Mesenteric fat pad (tissue), 1 donor: ENCODE measurements at regions not wholly inside any gene's neighbourhood (a gene's known extent, or its start where the extent isn't known, plus 50 kb on each side); places are given as distances from the start of the nearest gene placed in this dataset.

Experiments
- DNase-seq: peaks from one replicate; pipeline ENCODE4 v3.0.0-alpha.2; 2020; ENCODE audit warnings: low spot score
- donor health status: DM: yes; HTN: yes; CAD: no.

DNA sequence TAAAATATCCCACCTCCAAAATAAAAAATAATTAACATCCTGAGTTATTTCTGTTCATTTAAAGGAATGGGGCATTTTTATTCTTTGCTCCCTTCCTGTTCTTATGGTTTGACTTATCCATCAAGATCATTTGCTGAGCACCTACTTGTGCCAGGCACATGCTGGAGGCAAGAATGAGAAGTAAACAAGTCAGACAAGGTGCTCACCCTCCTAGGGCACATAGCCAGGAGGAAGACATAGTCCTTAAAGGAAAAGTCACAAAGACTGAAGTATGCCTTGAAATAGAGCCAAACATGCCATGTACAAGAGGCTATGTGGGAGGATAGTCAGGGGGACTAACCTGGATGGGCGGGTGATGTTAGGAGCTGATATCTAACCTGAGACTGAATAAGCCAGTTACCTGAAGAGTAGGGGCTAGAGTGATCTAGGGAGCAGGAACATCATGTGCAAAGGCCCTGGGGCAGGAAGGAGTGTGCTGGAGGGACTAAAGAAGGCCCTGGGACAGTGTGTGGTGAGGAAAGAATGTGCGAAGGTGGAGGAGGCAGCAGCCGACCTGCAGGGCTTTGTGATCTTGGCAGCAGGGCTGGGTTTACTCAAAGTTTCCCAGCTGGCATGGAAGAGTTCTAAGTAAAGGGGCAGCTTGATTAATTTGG lies 233.5 kb downstream of the MATN1 start:
- no peak for DNase-seq

DNA sequence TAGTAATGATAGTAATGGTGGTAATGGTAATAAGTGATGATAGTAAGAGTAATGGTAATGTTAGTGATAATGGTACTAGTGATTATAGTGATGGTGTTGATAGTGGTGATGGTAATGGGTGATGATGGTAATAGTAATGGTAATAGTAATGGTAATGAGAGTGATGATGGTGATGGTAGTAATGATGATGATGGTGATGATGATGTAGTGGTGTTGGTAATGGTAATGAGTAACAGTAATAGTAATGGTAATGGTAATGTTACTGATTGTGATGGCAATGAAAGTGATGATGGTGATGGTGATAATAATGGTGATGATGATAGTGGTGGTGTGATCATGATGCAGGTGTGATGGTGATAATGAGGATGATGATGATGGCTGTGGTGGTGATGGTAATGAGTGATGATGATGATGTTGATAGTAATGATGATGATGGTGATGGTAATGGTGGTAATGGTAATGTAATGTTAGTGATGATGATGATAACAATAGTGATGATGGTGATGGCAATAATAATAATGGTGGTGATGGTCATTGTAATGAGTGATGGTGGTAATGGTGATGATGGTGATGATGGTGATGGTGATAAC lies 235.0 kb downstream of the MATN1 start:
- DNase-seq, result no peak

DNA sequence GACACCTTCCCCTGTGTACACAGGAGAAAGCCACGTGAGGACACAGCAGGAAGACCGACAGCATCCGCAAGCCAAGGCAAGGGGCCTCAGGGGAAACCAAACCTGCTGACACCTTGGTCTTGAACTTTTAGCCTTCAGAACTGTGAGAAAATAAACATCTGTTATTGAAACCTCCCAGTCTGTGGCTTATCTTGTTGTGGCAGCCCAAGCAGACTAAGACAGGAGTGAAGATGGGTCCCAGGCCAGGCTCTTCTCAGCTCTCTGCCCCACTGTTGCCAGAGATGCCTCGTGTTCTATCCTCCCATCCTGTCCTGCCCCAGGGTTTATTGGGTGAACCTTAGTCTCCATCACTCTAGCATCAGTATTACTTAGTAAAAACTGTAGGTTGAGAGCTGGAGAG lies 236.3 kb downstream of the MATN1 start:
- DNase-seq, result no peak

DNA sequence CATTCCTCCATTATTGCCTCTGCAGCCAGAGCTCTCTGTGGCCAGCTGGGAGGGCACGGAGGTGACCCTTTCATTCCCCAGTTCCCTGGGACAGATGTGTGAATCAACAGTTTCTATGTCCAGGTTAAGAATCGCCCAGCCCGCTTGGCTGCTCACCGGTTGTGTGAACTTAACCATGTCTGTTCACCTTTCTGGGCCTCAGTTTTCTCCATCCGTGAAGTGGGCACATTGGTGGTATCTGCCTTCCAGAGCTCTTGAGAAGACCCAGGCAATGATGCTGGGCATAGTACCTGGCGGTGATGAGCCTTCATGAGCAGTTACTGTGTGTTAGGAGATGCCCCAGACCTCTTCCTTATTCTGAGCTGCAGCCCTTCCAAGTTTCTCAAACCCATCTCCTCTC lies 238.3 kb downstream of the MATN1 start:
- DNase-seq, result peak; percentile 59

DNA sequence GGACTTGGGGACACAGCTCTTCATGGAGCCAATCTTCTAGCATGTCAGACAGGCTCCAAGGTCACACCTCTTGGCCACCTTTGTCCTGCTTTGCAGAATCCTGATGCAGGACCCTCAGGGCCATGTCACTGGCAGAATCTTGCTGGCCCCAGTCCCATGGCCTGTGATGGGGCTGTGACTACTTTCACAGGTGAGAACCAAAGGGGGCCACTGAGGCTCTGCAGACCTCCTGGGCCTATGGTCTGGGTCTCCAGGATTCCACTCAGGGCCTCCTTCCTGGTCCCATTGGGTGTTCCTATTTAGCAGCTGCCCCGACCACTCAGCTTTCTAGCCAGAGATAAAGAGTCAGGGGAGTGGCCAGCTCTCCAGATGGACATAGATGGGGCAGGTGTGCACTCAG lies 238.7 kb downstream of the MATN1 start:
- DNase-seq, result peak; percentile 57

DNA sequence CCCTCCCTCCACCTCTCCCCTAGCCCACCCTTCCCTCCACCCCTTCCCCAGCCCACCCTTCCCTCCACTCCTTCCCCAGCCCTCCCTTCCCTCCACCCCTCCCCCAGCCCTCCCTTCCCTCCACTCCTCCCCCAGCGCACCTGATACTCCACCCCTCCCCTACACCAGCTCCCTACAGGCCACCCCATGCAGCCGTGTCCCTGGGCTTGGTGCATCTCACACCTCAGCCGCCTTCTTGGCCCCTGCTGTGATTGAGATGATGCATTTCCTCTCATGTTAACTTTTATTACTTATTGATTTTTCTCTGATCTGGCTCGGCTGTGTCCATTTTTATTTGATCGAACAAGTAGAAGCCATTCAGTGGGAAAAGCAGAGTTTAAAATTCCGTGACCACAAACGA lies 243.8 kb downstream of the MATN1 start:
- DNase-seq, result no peak

DNA sequence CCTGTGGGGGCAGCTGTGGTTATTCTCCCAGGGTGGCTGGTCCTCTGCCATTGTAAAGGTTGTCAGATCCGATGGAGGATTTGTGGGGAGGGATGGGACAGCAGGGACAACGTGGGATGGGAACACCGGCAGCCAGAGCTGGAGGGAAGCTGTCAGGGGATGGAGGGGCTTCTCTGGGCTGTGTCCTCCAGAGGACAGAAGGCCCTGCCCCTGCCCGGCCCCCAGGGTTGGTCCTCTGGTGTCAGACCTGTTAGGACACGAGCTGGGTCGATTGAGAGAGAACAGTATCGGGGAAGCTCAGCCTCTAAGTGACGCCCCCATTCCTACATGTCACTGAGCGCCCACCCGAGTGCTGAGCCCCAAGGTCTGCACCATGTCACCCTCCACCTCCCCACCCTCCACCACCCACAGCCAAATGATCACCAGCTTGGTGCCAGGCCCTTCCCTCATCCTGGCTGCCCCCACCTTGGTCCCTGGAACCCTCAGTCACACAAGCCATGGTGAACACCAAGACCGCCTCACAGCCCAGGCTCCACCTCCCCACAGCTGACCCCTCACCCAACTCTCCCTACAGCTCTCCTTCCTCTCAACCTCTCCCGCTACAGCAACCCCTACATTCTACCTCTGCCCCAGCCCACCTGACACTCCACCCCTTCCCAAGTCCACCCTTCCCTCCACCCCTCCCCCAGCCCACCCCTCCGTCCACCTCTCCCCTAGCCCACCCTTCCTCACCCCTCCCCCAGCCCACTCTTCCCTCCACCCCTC lies 244.4 kb downstream of the MATN1 start:
- DNase-seq, result peak; percentile 47

DNA sequence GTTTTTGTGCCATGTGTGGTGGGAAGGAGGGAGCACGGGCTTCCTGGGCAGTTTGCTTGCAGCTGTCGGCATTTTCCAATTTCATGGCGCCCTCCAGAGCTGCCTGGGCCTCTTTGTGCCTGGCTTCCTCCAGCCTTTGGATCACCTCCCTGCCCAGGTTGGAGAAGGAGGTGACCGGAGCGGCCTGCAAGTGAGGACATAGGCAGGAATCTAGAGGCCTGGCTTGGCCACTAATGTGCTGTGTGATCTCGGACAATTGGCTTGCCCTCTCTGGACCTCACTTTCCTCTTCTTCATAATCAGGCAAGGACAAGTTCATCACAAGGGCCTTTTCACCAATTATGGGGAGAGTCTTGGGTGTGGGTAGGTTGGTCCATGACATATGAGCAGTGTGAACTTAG lies 245.1 kb downstream of the MATN1 start:
- peak; percentile 64 for DNase-seq

DNA sequence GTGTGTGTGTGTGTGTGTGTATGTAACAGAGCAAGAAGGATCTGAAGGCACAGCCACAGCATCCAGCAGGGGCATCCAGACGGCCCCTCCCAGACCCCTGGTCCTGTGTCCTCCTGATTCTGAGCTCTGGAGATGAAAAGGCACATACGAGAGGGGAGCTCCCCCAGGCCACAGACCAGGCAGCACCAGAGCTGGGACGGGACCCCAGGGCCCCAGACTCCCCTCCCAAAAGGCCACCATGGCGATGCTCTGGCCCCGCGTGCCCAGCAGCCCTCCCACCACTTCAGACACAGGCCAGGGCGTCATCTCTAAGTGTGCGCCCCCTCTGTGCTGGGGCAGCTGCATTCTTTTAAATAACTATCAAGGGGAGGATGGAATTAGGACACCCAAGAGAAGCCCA lies 245.8 kb downstream of the MATN1 start:
- peak; percentile 30 for DNase-seq

DNA sequence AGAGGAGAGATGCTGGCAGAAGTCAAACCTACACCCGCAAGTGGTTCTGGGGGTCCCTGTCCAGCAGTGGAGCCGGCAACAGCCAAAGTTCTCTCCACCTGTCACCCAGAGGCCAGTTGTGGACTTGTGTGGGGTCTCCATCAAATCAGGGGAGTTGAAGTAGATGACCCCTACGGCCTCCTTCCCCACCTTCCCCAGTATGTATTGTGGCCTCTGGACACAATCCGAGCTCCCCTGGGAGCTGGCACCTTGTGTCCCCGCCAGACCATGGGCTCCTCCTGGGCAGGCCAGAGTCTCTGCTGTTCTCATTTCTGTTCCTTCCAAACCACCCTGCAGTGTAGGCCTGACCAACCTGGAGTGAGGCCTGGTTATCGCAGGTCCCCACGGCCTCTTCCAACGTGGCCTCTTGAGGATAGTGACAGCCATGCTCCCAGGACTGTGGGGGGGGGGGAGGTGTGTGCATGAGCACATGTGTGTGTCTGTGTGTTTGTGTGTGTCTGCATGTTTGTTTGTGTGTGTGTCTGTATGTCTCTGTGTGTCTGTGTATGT lies 246.4 kb downstream of the MATN1 start:
- DNase-seq, result peak; percentile 55

DNA sequence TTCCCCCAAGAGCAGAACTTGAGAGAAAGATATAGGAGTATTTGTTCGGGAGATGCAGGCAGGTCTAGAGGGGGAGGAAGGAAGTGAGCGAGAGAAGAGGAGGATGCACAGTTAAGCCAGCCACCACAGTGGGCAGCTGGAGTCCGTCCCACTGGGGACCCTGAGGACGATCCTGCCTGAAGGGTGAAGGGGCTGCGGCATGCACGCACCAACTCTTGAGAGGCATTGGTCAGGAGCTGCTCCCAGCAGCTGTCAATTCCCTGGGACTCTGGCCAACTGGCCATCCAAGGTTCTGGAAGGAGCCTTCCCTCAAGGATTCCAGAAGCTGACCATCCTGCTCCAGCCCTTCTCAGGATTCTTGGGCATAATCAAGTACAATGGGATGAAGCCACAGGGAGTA lies 246.9 kb downstream of the MATN1 start:
- peak; percentile 76 for DNase-seq

DNA sequence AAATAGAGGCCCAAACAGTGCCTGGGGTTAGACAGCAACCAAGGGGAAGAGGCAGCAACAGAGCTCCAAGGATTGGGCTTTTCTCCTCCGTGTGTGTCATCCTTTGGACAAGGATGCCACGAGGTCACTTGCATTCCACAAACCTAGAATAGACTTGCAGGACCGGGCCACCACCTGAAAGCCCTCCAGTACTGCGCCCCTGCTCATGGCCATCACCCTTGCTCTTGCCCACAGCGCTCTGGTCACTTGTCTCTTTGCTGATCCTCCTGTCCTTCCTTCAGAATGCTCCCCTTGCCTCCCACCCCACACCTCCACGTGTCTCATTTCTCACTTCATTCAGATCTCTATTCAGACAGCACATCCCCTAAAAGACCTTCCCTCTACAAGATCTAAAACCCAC lies 247.4 kb downstream of the MATN1 start:
- no peak for DNase-seq

DNA sequence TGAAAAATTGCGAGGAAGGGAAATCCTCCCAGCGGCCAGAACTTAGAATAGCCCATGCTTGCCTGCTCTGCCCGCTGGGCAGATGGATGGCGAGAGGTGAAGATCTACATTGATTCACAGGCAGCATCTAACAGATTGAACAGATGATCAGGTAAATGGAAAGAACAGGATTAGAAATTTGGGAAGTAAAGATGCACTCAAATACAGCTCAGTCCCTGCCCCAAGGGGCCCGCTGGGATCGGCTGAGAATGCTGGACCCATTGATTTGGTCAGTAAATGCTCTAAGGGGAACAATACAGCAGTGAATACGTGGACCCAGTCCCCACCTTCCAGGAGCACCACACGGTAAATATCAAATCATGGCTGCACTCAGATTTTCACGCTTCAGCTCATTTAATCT lies 248.2 kb downstream of the MATN1 start:
- peak; percentile 64 for DNase-seq

DNA sequence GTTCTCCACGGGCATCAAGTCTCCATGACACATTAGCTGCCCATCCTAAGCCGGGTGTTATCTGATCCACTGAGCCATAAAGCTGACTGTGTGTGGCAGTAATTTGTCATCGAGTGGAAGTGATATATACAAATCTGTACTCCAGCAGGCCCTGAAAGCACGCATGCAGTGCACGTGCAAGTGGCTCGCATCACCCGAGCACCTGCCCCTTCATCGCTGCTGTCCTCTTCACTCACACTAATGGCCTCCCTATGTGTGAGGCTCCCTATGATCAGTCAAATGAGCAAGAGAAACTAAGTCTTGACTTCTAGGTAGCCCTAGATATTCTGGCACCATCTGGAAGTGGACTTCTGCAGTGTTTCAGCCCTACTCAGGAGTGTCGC lies 248.6 kb downstream of the MATN1 start:
- DNase-seq, result peak; percentile 51

DNA sequence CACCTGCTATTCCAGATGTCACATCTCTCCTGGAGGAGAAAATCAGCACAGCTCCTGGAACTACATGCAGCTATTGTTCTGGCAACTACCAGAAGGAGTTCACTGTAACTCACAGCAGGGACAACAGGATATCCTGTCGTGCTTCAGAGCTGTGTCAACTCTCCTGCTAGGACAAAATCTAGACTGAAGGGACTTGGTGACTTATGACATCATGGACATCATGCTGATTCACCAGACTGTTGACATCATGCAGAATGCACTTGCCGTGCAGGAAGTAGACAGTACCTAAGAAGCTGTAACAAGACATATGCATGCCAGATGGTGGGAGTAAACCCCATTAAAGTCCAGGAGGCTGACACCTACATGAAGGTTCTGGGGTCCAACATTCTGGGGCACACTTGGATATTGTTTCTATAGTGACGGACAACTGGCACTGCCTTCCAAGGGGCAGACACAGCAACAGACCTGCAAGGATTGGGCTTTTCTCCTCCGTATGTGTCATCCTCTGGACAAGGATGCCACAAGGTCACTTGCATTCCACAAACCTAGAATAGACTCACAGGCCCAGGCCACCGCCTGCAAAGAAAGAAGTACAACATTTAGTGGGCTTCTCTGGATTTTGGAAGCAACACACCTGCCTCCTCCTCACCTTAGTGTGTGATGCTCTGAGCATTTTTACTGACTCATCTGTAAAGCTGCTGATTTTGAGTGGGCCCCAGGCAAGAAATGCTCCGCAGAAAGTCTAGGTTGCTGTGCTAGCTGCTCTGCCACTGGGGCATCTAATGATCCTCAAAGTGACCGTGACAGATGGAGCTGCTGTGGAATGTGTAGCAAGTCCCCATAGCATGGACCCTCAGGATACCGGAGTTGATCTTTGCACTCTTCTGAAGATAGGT lies 249.2 kb downstream of the MATN1 start:
- DNase-seq, result peak; percentile 72

DNA sequence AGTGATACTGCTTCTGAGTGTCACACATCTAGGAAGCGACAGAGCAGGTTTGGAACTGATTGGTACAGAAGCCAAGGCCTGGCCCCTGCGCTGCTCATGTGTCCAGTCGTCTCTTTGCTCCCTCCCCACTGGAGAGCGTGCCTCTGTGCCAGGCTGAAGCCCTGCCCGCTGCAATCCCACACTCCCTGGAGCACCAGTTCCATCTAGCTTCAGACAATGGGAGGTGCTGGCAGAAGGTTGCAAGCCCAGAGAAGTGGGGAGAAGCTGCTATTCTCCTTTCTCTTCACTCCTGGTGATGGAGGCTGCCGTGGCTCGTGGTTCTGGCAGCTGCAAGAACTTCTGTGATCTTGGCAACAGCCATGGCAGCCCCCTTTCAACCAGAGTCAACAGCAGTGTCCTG lies 250.9 kb downstream of the MATN1 start:
- DNase-seq, result peak; percentile 57

DNA sequence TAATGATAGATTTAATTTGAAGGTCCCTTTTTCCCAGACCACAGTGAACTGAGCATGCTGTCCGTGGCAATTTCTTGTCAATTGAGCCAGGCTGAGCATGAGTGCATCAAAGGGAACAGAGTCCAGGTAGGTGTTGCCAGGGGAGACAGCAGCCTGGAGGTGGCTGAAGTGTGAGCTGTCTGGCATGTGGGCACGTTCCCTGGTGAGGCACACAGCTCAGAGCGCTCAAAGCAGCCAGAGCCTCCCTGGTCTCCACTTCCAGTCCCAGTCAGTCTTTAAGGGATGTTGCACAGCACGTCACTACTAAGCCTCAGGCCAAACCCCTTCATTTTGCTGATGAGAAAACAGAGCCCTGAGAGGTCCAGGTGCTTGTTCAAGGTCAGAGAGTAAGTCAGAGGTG lies 251.4 kb downstream of the MATN1 start:
- peak; percentile 49 for DNase-seq

DNA sequence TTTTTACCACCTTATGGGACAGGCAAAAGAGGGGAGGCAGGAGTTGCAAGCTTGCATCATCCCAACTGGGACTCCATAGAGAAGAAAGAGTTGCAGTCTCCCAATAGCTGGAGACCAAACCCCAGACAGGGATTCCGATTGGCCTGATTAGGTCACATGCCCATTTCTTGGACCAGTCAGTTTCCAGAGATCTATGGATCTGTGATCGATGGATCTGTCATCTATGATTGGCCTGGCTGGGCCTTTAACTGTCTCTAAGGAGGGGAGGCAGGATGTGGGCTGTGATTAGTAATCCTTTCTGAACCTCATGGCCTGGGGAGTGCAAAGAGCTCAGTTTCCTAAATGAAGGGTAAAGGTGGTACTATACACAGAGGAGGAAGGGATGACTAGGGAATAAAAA lies 252.1 kb downstream of the MATN1 start:
- DNase-seq, result peak; percentile 30

DNA sequence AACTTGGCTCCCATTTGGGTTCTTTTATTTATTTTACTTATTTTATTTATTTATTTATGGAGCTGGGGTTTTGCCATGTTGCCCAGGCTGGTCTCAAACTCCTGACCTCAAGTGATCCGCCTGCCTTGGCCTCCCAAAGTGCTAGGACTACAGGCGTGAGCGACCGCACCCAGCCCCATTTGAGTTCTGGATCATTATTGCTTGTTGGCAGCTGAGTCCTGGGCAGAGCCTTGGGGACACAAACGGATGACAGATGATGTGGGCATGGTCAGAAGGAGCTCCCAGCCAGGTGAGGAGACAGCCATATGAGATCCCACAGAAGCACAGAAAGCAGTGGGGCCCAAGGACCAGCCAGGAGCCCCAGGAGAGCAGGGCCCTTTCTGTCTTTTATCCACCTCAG lies 254.0 kb downstream of the MATN1 start:
- no peak for DNase-seq

DNA sequence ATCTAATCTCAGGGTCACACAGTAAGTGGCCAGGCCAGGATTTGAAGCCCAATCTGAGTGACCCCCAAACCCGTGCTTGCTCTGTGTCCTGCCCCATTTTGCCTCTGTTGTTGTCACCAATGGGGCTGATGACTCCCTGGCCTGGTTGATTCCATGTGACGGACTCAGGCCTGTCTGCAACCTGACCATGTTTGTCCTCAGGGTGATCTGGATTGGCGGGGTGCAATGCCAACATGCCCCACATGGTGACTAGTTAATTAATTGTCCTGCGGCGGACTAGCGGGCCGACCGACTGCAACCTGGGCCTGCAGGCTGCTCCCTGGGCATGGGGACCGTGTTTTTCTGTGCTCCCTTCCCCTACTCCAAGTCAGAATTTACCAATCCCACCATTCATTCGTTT lies 256.3 kb downstream of the MATN1 start:
- DNase-seq, result peak; percentile 65

DNA sequence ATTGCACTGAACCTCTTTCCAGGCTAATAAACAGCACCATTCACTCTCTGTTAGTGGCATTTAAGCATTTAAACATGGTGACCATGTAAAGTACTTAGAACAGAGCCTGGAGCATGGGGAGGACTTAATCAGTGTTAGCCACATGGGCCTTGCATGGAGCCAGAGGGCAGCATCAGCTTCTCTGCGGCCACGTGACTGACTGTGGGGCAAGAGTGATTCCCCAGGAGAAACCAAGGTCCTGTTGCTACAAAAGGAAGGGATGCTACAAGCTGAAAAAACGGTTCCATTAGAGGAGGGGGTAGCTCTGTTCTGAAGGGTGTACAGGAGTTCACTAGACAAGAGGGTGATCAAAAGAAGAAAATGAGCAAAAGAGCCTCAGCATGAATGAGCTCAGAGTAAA lies 256.8 kb downstream of the MATN1 start:
- DNase-seq, result no peak
